ENCODE measurements at regions not wholly inside any gene's neighbourhood (a gene's known extent, or its start where the extent isn't known, plus 50 kb on each side); places are given as distances from the start of the nearest gene placed in this dataset.

DNA sequence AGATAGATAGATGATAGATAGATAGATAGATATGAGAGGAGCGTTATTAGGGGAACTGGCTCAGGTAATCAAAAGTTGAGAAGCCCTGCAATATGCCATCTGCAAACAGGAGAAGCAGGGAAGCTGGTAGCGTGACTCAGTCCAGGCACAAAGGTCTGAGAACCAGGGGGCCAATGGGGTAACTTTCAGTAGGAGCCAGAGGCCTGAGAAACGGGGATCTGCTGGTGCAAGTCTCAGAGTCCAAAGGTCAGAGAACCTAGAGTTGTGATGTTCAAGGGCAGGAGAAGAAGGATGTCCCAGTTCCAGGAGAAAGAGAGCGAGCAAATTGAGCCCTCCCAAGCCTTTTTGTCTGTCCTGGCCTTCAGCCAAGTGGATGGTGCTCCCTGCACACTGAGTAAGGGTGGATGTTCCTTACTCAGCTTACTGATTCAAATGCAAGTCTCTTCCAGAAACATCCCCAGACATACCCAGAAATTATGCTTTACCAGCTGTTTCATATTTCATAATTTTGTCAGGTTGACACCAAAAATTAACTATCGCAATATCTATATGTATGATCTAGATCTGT is 52.5 kb upstream of the SLC22A11 start:
- TF ChIP-seq CTCF (IDR thresholded peaks at IDR 0.05): no peak
- no peak for TF ChIP-seq POLR2A (IDR thresholded peaks at IDR 0.05)
